DMS53 treated with DMSO at 0.1 percent for 48 hours (cell line): ENCODE measurements at regions not wholly inside any gene's neighbourhood (a gene's known extent, or its start where the extent isn't known, plus 50 kb on each side); places are given as distances from the start of the nearest gene placed in this dataset.

Experiments
- DNase-seq: peaks from one replicate; lab custom pipeline; 2025; ENCODE audit not compliant: unreplicated experiment; lab: John Stamatoyannopoulos, UW

DNA sequence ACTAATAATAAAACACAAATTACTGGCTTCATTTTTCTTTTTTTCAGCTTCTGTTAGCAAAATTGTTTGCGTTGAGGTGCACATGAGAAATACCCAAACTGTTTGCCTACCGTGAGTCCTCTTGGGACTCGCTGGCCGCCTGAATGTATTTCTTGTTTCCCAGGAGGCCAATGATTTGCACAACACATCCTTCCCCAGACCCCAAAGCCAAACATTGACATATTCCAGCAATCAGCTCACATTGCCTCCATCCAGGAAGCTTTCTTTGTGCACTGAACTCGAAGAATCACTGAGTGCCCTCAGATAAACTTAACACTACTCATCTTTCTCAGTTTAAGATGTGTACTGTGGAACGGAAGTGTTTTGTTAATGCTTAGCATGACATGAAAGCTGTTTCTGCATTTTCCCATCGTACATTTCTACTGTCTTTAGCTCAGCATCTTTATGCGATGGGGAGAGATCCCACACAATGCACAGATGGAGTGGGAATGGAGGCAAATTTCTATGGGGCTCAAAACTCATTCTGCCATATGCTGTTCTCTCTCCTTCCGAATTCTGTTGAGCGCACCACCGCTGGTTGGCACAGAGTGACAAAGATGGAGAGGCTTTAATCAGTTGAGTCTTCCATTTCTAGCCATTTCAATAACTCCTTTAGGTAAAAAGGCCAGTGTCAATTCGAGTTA lies 399.5 kb downstream of the RFC3 start:
- no peak for DNase-seq

DNA sequence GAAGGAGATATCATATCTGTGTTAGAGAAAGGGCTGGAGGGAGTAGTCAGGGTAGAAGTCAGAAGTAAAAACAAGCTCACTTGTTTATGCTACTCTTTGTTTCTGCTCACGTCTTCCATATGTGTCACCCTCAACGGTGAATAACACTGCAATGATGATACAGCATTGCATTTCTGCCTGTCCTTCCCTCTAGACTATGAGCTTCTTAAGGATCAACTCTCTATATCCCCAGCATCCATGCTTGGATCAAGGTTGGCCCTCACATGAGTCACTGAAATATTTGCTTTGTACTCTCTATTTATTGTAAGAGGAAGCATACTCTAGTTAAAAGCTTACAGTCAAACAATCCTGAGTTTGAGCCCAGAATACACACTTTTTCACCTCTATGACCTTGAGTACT lies 406.0 kb downstream of the RFC3 start:
- peak; percentile 69 for DNase-seq

DNA sequence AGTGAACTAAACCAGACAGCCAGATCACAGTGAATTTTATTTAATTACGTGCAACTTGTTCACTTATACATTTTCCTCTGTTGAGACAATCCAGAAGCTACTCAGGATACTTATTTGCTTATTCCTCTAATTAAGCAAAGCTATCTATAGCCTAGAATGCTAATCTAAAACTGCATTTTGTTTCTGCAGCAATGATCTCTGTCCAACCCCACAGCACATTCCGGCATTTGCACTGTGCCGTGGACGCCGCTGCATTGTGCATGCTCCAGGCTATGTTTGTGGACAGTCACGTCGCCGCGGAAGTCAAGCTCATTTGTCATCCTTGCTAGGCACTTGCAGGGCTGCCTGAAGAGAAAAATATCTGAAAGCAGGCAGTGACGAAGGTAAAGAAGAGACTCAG lies 406.9 kb downstream of the RFC3 start:
- no peak for DNase-seq

DNA sequence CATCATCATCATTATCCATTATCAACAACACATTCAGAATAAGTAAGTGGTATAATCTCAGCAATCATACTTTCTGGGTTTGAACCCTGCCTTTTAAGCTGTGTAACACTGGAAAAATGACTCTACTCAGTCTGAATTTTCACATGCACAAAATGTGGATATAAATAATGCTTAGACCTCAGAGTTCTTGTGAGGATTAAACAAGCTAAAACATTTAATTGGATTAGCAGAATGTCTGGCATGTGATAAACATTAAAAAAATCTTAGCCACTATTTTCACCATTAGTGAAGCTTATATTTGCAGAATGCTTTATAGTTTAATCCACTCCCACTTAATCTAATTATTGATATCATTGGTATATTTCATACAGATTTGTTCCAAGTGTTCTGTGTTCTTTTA lies 412.3 kb downstream of the RFC3 start:
- no peak for DNase-seq

DNA sequence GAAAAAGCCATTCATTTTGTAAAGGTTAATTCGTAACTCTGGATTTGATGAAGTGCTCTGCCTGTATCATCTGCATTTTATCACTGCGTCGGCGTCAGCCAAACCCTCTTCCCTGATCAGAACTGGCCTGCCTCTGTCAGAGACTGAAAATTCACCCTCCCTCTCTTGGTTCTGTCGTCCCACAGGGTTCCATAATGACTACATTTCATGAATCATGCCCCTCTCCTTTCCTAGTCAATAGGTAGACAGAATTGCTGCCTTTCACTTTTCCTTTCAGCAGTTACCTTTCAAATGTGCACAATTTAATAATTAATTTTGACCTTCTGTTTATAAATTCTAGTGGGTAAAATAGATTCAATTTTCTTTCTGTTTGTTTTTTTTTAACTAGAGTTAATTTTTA lies 423.4 kb downstream of the RFC3 start:
- no peak for DNase-seq

DNA sequence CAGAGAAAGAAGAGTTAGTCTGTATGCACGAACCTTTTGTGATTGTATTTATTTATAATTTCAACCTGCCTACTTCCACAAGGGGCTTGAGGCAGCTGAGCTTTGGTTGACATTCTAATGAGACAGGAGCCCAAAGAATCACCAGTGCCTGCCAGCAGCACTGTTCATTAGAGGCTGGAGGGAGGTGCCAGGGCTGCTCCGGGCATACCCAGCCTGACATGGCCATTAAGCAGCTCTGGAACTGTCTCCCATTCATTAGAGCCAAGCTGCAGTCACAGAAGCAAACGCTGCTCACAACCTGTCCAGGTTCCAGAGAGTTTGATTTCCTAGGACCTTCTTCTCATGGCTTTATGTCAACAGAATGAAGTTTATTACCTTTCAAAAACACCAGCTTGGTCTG lies 425.5 kb downstream of the RFC3 start:
- DNase-seq, result no peak

DNA sequence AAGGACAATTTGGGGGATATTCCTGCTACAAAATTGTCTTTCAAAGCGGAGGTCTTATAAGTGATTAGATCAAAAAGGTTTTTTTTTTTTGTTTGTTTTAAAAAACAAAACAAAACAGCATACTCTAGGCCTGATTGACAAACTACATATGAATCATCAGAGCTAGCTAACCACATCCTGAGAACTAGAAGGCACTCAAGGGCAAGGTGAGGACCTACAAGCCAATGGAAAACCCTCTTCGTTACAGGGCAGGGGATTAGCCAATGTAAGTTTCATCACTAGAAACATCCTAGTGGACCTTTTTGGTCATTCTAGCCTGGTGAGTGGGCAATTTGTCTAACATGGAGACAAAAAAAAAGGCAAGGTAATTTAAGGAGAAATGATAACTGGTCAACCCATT lies 428.6 kb downstream of the RFC3 start:
- peak; percentile 65 for DNase-seq

DNA sequence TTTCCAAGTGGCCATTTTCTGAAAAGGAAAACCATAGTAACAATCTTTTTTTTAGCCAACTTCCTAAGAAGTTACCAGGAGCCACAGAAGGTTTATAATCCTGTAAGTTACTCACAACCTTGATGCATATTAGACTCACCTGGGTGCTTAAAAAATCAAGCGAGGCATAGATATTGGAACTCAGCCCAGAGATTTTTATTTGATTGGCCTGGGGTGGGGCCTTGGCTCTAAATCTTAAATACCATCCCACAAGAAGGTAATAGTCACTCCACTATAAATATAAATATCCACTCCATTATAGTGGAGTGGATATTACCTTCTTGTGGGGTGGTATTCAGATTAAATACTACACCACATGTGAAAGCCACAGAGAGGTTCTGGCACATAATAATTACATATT lies 429.6 kb downstream of the RFC3 start:
- DNase-seq, result no peak

DNA sequence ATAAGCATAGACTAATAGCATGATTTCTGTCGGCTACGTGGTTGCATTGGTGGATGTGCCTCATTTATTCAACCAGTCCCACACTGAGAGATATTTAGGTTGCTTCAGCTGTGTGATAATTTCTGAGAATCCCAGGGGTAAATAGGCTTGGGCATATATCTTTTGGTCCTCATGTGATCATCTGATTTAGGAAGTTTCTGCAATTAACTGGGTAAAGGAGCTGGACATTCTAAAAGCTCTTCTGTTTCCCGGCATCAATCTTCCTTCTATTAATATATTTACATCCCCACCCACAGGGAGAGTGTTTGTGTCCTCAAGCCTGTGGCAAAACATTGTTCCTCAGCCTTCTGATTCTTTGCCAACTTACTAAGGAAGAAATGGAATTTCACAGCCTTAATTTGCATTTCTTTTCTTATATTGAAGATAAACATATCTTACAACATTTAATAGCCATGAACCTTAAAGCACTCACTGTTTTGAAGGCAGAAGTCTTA lies 431.6 kb downstream of the RFC3 start:
- no peak for DNase-seq

DNA sequence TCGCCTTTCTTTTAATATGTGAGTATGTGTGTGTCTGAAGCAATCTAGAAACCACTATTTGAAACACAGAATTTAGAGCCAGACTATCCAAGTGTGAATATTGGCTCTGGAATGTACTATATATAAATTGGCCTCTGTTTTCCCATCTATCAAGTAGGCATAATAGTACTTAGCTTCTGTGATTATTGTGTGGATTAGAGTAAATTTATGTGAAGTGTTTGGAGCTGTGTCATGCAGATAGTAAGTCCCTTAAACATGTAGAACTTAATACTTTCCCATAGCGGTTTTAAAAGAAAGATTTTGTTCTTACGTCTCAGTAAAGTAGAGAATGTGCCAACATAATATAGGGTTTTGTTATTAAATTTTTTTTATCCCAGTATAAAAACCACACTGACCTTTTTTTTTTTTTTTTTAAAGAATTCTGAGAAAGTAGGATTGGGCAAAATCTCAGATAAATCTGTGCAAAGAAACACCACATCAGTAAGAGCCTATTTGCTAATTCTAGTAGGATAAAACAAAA lies 432.3 kb downstream of the RFC3 start:
- no peak for DNase-seq

DNA sequence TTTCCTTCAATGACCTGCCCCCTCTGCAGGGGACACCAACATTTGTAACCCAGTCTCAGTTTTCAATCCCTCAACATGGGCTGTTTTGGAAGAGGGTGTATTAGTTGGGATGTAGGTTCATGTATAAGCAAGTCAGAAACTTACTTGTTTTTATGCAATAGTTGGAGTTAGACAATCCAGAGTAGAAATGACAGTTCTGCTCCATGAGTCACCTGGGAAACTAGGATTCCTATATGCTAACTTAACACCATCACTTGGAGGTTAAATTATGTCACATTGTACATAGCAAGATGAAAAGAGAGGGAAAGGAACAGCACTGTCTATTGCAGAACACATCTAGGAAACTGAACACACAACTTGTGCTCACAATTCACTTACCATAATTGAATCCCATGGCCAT lies 436.4 kb downstream of the RFC3 start:
- no peak for DNase-seq

DNA sequence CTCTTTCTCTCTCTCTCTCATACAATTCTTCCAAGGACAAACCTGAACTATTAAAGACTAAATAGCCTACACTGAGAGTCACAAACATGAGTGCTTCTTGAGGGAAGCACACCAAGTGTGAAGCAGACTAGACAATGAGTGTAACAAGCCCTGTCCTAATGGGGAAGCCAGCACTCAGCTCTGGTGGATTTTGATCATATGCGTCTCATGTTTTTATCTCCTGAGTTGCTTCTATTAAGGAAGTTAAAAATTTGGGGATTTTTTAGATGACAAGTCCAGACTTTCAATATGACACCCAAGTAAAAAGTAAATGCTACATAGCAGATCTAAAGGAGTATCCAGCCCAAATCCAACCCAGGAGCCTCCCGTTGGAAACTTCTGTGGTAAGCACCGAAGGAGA lies 437.8 kb downstream of the RFC3 start:
- no peak for DNase-seq

DNA sequence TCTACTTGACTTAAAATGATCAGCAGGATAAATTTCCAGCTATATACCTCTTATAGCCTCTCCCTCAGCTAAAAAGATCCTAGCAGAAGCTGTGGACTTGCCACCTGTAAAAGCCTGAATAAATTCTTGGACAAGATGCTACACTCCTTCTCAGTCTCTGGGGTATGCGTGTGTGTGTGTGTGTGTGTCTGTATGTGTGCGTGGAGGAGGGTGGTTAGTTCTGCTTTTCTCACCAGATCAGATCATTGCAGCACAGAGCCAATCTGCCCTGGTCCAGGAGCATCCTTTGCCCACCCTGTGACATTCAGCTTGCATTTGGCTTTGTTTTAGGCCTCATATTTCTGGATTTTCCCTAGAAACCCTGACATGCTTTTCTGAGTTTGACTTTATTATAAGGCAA lies 438.3 kb downstream of the RFC3 start:
- DNase-seq, result no peak

DNA sequence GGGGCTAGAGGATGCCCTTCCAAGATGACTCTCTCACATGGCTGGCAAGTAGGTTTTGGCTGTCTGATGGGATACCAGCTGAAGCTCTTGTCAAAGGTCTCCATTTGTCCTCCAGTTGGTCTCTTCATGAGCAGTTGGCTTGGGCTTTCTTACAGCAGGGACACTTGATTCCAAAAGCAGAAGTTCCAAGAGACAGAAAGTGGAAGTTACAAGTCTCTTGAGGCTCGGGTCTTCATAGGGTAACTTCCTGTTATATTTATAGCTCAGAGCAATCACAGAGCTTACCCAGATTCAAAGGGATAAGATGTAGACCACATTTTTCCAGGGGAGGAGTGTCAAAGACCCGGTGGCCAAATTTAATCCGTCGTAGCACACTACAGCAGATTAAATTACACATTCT lies 440.0 kb downstream of the RFC3 start:
- DNase-seq, result no peak

DNA sequence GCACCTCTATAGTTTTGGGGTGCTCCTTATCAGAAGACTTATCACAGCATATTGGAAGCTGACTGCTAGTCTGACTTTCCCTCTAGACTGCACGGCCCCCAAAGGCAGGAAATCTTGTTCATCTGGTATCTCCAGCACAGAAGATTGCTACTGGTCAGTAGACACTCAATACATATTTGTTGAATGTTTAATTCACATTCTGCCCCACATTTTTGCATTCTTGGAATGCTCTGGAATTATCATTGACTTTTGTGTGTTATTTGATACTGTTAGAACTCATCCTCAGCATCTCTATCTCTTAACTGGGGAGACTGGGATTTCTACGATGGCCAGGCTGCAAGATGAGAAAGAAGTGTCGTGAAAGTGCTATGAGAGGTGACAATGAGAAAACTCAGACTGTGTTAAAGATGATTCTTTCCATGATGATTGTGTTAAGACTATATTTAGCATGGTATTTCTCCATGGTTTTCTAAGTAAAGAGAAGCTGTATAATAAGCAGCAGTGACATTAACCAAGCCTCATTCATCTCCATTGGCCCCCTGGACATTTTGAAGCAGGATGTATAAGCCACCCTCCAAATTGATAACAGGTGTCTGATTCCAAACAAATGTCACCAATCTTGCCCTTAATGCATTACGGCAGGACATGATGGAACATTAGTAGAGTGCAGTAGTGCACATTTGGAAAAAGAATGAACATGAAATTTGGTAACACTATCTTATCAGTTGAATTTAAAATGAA lies 440.9 kb downstream of the RFC3 start:
- no peak for DNase-seq

DNA sequence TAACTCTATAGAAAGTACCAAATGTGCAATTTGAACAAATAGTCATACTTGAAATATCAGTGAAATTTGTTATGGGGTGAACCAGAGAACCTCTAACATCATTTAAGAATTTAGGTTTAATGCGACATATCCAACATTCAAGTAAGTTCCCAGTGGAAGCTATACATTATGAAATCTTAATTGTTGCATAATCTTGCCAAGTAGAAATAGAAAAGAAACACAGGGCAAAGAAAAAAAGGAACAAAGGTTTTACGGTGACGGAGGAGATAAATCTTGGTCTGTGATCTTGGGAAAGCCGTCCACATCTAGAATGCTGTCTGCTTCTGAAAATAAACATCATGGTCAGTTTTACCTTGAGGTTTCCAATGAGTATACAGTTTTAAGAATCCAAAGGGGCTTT lies 445.7 kb downstream of the RFC3 start:
- no peak for DNase-seq

DNA sequence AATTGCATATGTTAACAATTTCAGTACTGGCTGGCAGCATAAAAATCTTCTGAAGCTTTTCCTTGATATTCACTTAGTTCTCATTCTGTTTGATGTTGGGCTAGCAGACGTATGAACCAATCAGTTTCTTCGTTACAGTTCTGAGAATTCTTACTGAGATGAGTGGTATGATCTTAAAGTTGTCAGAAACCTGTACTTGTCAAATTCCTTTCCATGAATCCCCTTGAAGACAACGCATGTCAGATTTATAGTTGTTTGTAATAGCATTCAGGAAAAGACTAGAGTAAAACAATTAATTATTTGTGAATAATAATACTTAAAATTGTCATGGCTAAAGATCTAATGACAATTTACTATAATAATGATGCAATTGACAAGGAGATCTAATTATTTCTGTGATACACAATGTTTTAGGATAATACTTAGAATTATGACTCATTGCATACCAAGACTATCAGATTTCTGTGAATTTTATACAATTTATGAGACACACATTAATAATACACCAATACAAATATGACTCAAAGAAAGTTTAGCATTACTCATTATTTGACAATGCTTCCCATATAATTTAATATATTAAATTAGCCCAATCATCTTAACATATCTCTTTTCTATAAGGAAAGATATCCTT lies 447.2 kb downstream of the RFC3 start:
- no peak for DNase-seq

DNA sequence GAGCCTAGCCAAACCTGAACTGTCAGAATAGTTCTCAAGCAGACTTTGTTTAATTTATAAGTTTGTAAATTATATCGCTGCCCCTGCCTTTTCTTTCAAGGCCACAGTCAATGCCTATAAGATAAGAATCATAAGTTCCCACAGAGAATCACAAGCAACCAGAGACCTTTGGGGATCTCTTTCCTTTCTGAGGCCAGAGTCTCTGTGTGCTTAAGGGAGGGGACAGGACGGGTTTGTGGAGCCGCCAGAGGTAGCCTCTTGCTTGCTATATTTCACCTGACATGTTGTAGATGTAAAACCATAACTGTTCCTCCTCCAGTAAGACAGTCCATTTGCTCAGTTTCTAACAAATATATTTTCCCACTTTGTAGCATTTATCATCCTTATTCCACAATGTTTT lies 458.8 kb downstream of the RFC3 start:
- DNase-seq, result no peak

DNA sequence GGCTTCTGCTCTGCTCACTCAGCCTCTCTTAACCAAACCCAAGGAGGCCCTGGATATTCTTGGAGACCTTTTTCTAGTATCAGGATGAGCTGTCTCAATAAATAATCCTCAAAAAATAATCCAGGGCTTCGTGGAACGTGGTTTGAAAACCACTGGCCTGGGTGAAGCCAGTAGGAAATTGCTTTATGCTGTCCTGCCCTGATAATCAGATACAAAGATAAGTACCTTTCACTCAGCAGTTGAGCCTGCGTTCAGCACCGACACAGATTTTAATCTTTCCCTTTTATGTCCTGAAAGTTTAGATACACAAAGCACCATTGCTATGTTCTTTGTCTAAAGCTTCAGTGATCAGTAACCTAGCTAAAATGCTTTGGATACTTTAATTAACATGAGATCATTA lies 460.0 kb downstream of the RFC3 start:
- DNase-seq, result no peak

DNA sequence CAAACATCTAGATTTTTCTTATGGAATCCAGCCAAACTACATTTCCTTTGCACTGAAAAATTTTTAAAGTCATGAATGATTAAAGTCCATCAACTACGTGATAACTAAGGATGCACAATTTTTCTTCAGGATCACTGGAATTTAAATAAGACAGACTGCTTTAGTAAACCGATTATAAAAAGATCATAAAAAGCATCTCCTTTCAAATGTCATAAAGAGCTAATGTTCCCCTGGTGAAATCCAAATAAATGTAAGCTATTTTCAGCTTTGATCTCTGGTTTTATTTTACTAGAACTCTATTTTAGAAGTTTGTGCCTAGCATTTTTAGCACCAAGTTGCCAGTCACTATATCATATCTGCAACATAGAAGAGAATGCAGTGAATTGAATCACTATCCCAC lies 460.8 kb downstream of the RFC3 start:
- DNase-seq, result no peak

DNA sequence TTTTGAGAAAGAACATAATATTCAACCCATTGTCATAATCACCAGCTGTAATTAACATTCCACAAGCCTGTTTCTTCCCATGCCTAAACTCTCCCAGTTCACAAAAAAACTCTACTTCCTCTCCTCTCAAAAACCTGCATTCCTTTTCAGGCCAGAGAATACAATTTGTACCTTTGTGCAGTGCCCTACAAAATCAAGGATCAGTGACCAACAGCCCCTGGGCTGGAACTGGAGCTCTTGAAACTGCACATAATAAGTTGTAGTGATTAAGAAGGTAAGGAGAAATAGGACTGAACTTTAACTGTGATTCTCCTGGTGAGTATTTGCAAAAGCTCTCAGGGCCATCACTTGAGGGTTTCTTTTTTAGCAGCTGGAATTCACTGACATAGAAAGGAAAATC lies 472.7 kb downstream of the RFC3 start:
- no peak for DNase-seq

DNA sequence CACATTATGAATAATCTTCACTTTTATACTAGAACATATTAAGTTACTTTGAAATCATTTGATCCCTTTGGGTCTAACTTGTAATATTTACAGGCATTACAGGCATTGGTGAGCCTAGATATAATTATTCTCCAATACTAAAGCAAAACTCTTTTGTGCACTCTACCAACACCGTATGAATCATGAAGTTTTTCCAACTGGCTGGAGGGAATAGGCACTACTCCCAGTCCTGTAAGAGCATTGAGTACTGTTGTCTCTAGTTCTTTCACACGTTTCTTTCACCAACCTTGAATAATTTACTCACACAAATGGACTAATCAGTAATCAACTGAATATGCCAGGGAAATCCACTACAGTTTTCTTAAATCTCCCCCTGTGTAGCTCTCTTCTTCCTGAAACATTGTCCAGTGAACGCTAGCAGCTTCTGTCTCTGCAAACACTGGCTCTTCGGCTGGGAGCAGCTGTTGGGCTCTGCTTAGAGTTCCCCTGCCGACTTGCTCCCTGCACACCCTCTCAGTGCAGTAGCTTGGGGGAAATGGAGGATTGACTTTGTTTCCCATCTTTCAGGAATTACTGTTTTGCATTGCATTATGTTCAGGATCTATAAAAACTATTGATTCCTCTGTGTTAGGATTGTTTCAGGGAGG lies 476.7 kb downstream of the RFC3 start:
- peak; percentile 57 for DNase-seq
